HepG2 (cell line): ENCODE measurements at regions not wholly inside any gene's neighbourhood (a gene's known extent, or its start where the extent isn't known, plus 50 kb on each side); places are given as distances from the start of the nearest gene placed in this dataset.

Experiments
- ATAC-seq: fragments of 200-7000 bp; cut with Tn5 transposase; 3 replicates; pipeline ENCODE4 v1.9.1; 2020; ENCODE audit warnings: mild to moderate bottlenecking, moderate library complexity
- BruUV-seq: library from RNA; stranded (reverse); fragments of 400-500 nt; replicated peaks from 2 replicates; lab custom pipeline; 2021; lab: Mats Ljungman, UMichigan
- CTCF ChIA-PET: fragments of 300-600 bp; formaldehyde crosslinking; extraction: SDS; loops from one replicate; lab custom pipeline; 2021; ENCODE audit warnings: low total read pairs, inconsistent platforms, low intra/inter-chr PET ratio; lab: Yijun Ruan, JAX
- POLR2A ChIA-PET: fragments of 350-600 bp; sonication (Branson Sonifier 250); formaldehyde crosslinking; loops from one replicate; lab custom pipeline; 2020; ENCODE audit warnings: antibody characterized with exemption, inconsistent platforms; lab: Yijun Ruan, JAX
- DNase-seq: peaks from one replicate; pipeline ENCODE4 v3.0.0-alpha.2; 2015; ENCODE audit warnings: low spot score
- FAIRE-seq: peaks from 3 replicates; lab custom pipeline; 2011; peaks lifted over from hg19 to GRCh38; lab: Jason Lieb, UNC
- H2AFZ ChIP-seq: one replicate; pipeline ENCODE4 v1.6.1; 2011; ENCODE audit warnings: low read length, inconsistent platforms
- H3K27ac ChIP-seq: fragments of 300-600 bp; 3 replicates; pipeline ENCODE4 v1.8.0; 2011; ENCODE audit warnings: mixed run types, mild to moderate bottlenecking, mixed read lengths, low read length, inconsistent platforms; ENCODE audit not compliant: insufficient read depth; ENCODE audit errors: extremely low read length
- H3K27me3 ChIP-seq, 2 experiments: fragments of 200-600 bp in 1 of 2; 2 replicates in 1 of 2; 3 replicates in 1 of 2; pipeline versions ENCODE4 v1.6.0 to v1.8.0; 2011; ENCODE audit warnings: low read length in 2 of 2, mild to moderate bottlenecking in 2 of 2, moderate library complexity in 2 of 2, inconsistent platforms in 1 of 2; ENCODE audit not compliant: insufficient read depth in 2 of 2, control insufficient read depth in 1 of 2
- H3K36me3 ChIP-seq, 2 experiments: fragments of 200-600 bp in 1 of 2; replicated peaks in 1 of 2; 2 replicates in 1 of 2; 3 replicates in 1 of 2; pipeline versions ENCODE4 v1.5.1 to v1.8.0; 2011; ENCODE audit warnings: low read length in 2 of 2, inconsistent platforms in 1 of 2; ENCODE audit not compliant: insufficient read depth in 2 of 2, control insufficient read depth in 1 of 2
- H3K4me1 ChIP-seq: 2 replicates; pipeline ENCODE4 v1.5.1; 2012; ENCODE audit warnings: low read length, inconsistent platforms; ENCODE audit not compliant: insufficient read depth
- H3K4me2 ChIP-seq: 2 replicates; pipeline ENCODE4 v1.6.0; 2011; ENCODE audit warnings: low read depth, low read length, inconsistent platforms
- H3K4me3 ChIP-seq, 3 experiments: fragments of 200-600 bp in 1 of 3; sonication (generic), shearing (Covaris generic) in 1 of 3; replicated peaks in 1 of 3; 2 replicates each; pipeline ENCODE4 v1.5.1; 2011 to 2016; ENCODE audit warnings: low read length in 3 of 3, inconsistent platforms in 2 of 3, low read depth in 2 of 3, mild to moderate bottlenecking in 2 of 3, control low read depth in 1 of 3, mixed read lengths in 1 of 3; ENCODE audit not compliant: insufficient read depth in 1 of 3
- H3K79me2 ChIP-seq: one replicate; pipeline ENCODE4 v1.6.1; 2011; ENCODE audit warnings: low read length, inconsistent platforms; ENCODE audit not compliant: insufficient read depth
- H3K9ac ChIP-seq: 2 replicates; pipeline ENCODE4 v1.6.0; 2011; ENCODE audit warnings: mild to moderate bottlenecking, low read depth, low read length, inconsistent platforms; ENCODE audit not compliant: insufficient read depth
- H3K9me3 ChIP-seq: 2 replicates; pipeline ENCODE4 v1.5.1; 2012; ENCODE audit warnings: mild to moderate bottlenecking, low read length
- H4K20me1 ChIP-seq: 2 replicates; pipeline ENCODE4 v1.6.0; 2011; ENCODE audit warnings: inconsistent platforms, mild to moderate bottlenecking, low read length, moderate library complexity; ENCODE audit not compliant: insufficient read depth
- CEBPB ChIP-seq: IDR thresholded peaks from 2 replicates; pipeline ENCODE4 v1.6.1; 2011; ENCODE audit warnings: low read depth, low read length, improper control_type of control experiment, borderline replicate concordance
- ETV6 ChIP-seq: sonication (generic); formaldehyde crosslinking; conservative IDR thresholded peaks from 2 replicates; pipeline ENCODE4 v1.4.0; 2020; ENCODE audit warnings: missing genetic modification reagents
- MAFF ChIP-seq: IDR thresholded peaks from 2 replicates; pipeline ENCODE4 v1.6.1; 2011; ENCODE audit warnings: low read depth, low read length, improper control_type of control experiment
- MAFK ChIP-seq, 2 experiments: IDR thresholded peaks in 1 of 2; conservative IDR thresholded peaks in 1 of 2; 2 replicates each; pipeline ENCODE4 v1.6.1; 2011; ENCODE audit warnings: improper control_type of control experiment in 2 of 2, low read length in 2 of 2
- MED1 ChIP-seq: sonication (generic); formaldehyde crosslinking; IDR thresholded peaks from 2 replicates; pipeline ENCODE4 v1.4.0; 2020; ENCODE audit warnings: missing genetic modification reagents
- RNF2 ChIP-seq: fragments of 450-650 bp; conservative IDR thresholded peaks from 2 replicates; pipeline ENCODE4 v1.6.1; 2016; ENCODE audit warnings: low read depth
- ZKSCAN8 ChIP-seq: IDR thresholded peaks from 2 replicates; pipeline ENCODE4 v1.6.1; 2016; ENCODE audit warnings: borderline replicate concordance, missing genetic modification reagents, missing compliant biosample characterization
- WGBS: methylation state at CpG from one replicate; pipeline ENCODE4 v1.1.6; 2017; ENCODE audit warnings: low lambda C conversion rate; 5-methylcytosine and 5-hydroxymethylcytosine counted together
- in situ Hi-C: cut with HindIII; loops from 2 replicates; pipeline ENCODE4 v1.10.0; 2017; ENCODE audit warnings: low pct_unique_long_range_greater_than_20kb; ENCODE audit not compliant: extremely low pct_ligation_motif_present
- intact Hi-C: fragments of 100-400 bp; cut with micrococcal nuclease; formaldehyde crosslinking; loops from one replicate; pipeline ENCODE4 v1.10.0; 2022; ENCODE audit not compliant: unreplicated experiment

DNA sequence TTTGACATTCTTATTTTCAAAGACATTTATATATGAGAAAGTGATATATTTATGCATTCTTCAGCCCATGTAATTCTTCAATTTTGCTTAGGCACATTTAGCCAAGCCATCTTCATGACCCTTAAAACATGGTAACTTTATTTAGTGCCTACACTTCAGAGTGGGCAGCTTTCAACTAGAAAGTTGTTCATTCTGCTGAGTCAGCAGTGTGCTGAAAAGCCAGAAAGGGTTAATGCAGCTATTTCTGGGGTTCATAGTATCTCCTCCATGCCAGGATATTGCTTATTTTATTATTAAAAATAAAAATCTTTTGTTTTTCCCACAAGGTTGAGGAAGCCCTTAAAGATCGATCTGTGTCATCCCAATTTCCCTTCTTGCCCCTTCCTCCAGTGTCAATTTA, 79.2 kb downstream of the EDN1 start:
- H3K27ac ChIP-seq, result no peak overlapping the region
- H3K79me2 ChIP-seq, result no peaks in the 10 kb centered on the region
- DNase-seq, result no peak
- CTCF ChIA-PET, result no interaction called here
- WGBS, result 75% methylated on average over 1 of the region's 1 CpG
- H3K27me3 ChIP-seq, result no peaks in the 10 kb centered on the region
- no peaks in the 10 kb centered on the region for H3K36me3 ChIP-seq
- peaks cover 52% of the 10 kb centered on the region for H3K4me1 ChIP-seq
- intact Hi-C loops (no loop called here), in situ Hi-C loops (no loop called here)
- no peak overlapping the region for H3K4me3 ChIP-seq
- TF ChIP-seq MAFK (conservative IDR thresholded peaks at IDR 0.05 in 1 of 2, IDR thresholded peaks at IDR 0.05 in 1 of 2; ENCODE audit: low read length in 2 of 2), result peak; percentile 98 to 99
- no peak for TF ChIP-seq RNF2
- peak; percentile 99 for TF ChIP-seq MAFF
- H3K9me3 ChIP-seq, result no peaks in the 10 kb centered on the region
- no peak for FAIRE-seq
- POLR2A ChIA-PET, result no interaction called here
- no peak overlapping the region for H3K9ac ChIP-seq
- H4K20me1 ChIP-seq, result no peaks in the 10 kb centered on the region
- no TSS peak for BruUV-seq
- no peak for ATAC-seq
- H3K4me2 ChIP-seq, result no peak overlapping the region
- no peak overlapping the region for H2AFZ ChIP-seq

DNA sequence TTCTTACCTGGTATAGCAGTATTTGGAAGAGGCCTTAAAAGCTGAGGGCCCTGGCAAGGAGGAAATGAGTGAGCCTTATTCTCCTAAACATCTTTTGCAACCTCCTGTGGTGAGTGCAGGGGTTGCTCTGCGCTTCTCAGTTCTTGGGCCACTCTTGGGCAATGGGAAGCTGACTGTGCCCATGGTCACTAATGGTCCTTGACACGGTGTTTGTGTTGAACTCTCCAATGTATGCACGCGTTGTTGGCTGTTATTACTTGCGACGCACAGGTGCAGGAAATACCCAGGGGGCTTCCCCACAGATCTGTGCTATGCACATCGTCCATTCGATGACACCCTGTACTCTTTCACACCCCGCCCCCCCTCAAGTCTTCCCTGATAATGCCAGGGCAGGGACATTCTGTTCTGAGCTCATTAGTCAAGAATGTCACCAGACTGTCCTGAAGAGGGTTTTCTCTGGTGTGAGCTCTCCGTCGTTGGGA, 79.7 kb downstream of the EDN1 start:
- WGBS, result 71% methylated on average over 11 of the region's 11 CpGs
- FAIRE-seq (no peak), ATAC-seq (no peak), DNase-seq (no peak)
- H3K9ac ChIP-seq, result no peak overlapping the region
- intact Hi-C loops (loop anchor here (5.0 kb wide), 1 partner anchor 78 kb away; the partner anchor contains the start of gene EDN1), in situ Hi-C loops (no loop called here)
- H3K27me3 ChIP-seq, result no peaks in the 10 kb centered on the region
- no peaks in the 10 kb centered on the region for H4K20me1 ChIP-seq
- no peak overlapping the region for H3K4me2 ChIP-seq
- POLR2A ChIA-PET, result no interaction called here
- H3K4me3 ChIP-seq, result no peak overlapping the region
- peaks cover 47% of the 10 kb centered on the region for H3K4me1 ChIP-seq
- H3K79me2 ChIP-seq, result no peaks in the 10 kb centered on the region
- H2AFZ ChIP-seq, result no peak overlapping the region
- CTCF ChIA-PET, result no interaction called here
- TF ChIP-seq ZKSCAN8 (CRISPR knock-in tag), result no peak
- peak; percentile 3; the same call in 1 of the 2 replicates for TF ChIP-seq CEBPB
- TF ChIP-seq ETV6 (CRISPR knock-in tag), result no peak
- TF ChIP-seq MED1, result no peak
- H3K36me3 ChIP-seq, result no peaks in the 10 kb centered on the region
- H3K27ac ChIP-seq, result no peak overlapping the region
- H3K9me3 ChIP-seq, result no peaks in the 10 kb centered on the region
- BruUV-seq, result no TSS peak
